ENCODE measurements at regions not wholly inside any gene's neighbourhood (a gene's known extent, or its start where the extent isn't known, plus 50 kb on each side); places are given as distances from the start of the nearest gene placed in this dataset.
A peak's percentile ranks its signal among the peaks of the same experiment; 100 is the strongest.

DNA sequence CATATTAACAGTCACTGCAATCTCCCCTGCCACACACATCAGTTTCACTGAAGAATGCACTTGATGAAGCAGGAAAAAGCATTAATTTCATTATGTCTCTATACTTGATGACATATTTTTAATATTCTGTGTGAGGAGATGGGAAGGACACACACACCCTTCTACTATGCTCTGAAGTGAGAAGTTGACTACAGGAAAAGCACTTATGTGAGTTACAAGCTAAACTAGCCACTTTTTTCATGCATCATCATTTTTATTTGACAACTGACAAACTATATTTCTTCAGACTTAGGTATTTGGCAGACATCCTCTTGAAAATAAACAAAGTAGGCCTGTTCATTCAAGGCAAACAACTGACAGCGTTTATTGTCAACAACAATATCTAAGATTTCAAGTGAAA is 150.4 kb upstream of the ID2 start:
- peaks cover 0 to 13% (median 10%) of the 10 kb centered on the region in 12 donors for H3K9me3 ChIP-seq
- peaks cover 0 to 37% (median 20%) of the 10 kb centered on the region in 12 donors for H3K4me1 ChIP-seq
- intact Hi-C loops (cut with DNase I), result loop anchor here in 2 of 10 donors (10.0 kb wide), 1 partner anchor 1107 kb away; no protein-coding TSS in a partner anchor
- ATAC-seq (no peak), DNase-seq (no peak)
- H3K27me3 ChIP-seq, result no peaks in the 10 kb centered on the region
- TF ChIP-seq POLR2A (IDR thresholded peaks at IDR 0.05), result no peak
- TF ChIP-seq, protein P1, sequence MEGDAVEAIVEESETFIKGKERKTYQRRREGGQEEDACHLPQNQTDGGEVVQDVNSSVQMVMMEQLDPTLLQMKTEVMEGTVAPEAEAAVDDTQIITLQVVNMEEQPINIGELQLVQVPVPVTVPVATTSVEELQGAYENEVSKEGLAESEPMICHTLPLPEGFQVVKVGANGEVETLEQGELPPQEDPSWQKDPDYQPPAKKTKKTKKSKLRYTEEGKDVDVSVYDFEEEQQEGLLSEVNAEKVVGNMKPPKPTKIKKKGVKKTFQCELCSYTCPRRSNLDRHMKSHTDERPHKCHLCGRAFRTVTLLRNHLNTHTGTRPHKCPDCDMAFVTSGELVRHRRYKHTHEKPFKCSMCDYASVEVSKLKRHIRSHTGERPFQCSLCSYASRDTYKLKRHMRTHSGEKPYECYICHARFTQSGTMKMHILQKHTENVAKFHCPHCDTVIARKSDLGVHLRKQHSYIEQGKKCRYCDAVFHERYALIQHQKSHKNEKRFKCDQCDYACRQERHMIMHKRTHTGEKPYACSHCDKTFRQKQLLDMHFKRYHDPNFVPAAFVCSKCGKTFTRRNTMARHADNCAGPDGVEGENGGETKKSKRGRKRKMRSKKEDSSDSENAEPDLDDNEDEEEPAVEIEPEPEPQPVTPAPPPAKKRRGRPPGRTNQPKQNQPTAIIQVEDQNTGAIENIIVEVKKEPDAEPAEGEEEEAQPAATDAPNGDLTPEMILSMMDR (IDR thresholded peaks at IDR 0.05), result no peak
- H3K4me3 ChIP-seq, result no peak overlapping the region
- WGBS, 4 donors, result 97 to 98% (median 98%) methylated on average over 1 of the region's 1 CpG
- no peaks in the 10 kb centered on the region for H3K36me3 ChIP-seq
- H3K27ac ChIP-seq, result no peak overlapping the region

DNA sequence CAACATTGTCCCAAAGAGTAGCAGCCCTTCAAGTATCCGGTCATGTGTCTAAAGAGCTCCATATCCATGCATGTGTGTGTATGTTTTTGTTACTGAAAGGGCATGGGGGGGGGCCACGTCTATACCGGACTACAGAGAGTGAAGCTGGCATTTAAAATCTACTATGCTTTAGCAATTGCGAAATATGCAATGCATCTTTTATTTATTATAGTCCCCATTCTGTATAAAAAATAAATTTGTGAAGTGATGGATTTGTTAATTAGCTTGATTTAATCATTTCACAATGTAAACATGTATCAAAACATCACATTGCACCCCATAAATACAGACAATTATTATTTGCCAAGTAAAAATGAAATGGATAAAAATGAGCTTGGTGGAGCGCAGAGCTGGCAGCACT is 149.4 kb upstream of the ID2 start:
- 92 to 96% (median 95%) methylated on average over 5 of the region's 5 CpGs for WGBS, 4 donors
- ATAC-seq, result no peak

DNA sequence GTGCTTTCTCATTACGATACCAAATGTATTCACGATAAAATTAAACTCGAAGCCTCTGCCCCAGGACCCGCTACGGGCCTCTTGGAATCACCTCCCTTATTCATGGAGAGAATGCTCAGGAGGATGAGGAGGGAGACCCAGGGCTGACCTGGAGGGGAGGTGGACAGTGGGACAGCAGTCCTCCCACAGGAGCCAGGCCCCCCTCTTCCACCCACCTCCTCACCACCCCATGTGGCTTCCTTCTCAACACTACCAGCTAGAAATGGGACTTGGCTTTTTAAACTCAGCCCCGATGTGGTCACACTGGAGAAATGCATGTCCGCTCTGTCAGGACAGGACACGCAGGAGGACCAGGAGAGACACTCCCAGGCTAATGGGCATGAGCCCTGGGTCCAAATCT is 147.9 kb upstream of the ID2 start:
- no peaks in the 10 kb centered on the region for H3K36me3 ChIP-seq
- ATAC-seq (no peak), DNase-seq (no peak)
- no peaks in the 10 kb centered on the region for H3K27me3 ChIP-seq
- 90 to 97% (median 97%) methylated on average over 7 to 8 of the region's 8 CpGs for WGBS, 4 donors
- H3K4me1 ChIP-seq, result peaks cover 0 to 57% (median 27%) of the 10 kb centered on the region in 12 donors
- intact Hi-C loops (cut with DNase I), result loop anchor here in 2 of 10 donors (10.0 kb wide), 1 partner anchor 1109 kb away; no protein-coding TSS in a partner anchor
- TF ChIP-seq, protein P1 (IDR thresholded peaks at IDR 0.05), result no peak
- H3K9me3 ChIP-seq, result peaks cover 0 to 13% (median 10%) of the 10 kb centered on the region in 12 donors
- H3K27ac ChIP-seq, result peak overlapping the region in 4 of 12 donors; percentile 31 to 92 (median 64)
- no peak overlapping the region for H3K4me3 ChIP-seq

More for the DNA sequence above, 149.4 kb upstream of the ID2 start:
- H3K27ac ChIP-seq, result no peak overlapping the region
- H3K27me3 ChIP-seq, result no peaks in the 10 kb centered on the region
- peaks cover 0 to 43% (median 24%) of the 10 kb centered on the region in 12 donors for H3K4me1 ChIP-seq
- H3K36me3 ChIP-seq, result no peaks in the 10 kb centered on the region
- peaks cover 0 to 13% (median 10%) of the 10 kb centered on the region in 12 donors for H3K9me3 ChIP-seq
- DNase-seq, result no peak
- H3K4me3 ChIP-seq, result no peak overlapping the region
- intact Hi-C loops (cut with DNase I), result loop anchor here in 2 of 10 donors (10.0 kb wide), 1 partner anchor 1108 kb away; no protein-coding TSS in a partner anchor
- TF ChIP-seq, protein P1 (IDR thresholded peaks at IDR 0.05), result no peak
- no peak for TF ChIP-seq POLR2A (IDR thresholded peaks at IDR 0.05)

DNA sequence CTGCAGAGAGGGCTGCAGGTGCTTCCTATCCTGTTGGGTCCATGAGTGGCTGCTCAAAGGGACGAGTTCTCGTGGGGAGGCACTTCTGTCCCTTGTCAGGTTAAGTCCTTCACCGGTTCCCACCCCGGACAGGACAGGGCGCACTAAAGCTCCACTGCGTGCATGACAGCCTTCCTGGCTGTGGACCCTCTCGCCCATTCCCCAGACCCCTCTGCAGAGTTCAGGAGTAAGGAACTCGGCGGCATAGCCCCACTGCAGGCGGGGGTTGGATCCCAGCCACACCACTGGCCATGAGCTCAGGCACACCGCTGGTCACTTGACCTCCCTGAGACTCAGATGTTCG is 147.5 kb upstream of the ID2 start:
- DNase-seq (no peak), ATAC-seq (no peak)
- H3K9me3 ChIP-seq, result peaks cover 0 to 13% (median 10%) of the 10 kb centered on the region in 12 donors
- no peak overlapping the region for H3K4me3 ChIP-seq
- intact Hi-C loops (cut with DNase I), result loop anchor here in 2 of 10 donors (10.0 kb wide), 1 partner anchor 1110 kb away; no protein-coding TSS in a partner anchor
- H3K27ac ChIP-seq, result peak overlapping the region in 4 of 12 donors; percentile 31 to 92 (median 64)
- no peaks in the 10 kb centered on the region for H3K27me3 ChIP-seq
- 80 to 86% (median 81%) methylated on average over 2 to 12 of the region's 12 CpGs for WGBS, 4 donors
- peaks cover 0 to 62% (median 31%) of the 10 kb centered on the region in 12 donors for H3K4me1 ChIP-seq
- no peak for TF ChIP-seq POLR2A (IDR thresholded peaks at IDR 0.05)
- TF ChIP-seq, protein P1 (IDR thresholded peaks at IDR 0.05), result no peak
- no peaks in the 10 kb centered on the region for H3K36me3 ChIP-seq

Data from heart left ventricle (tissue), 16 donors.